Upper lobe of left lung (tissue), 4 donors: ENCODE measurements at regions not wholly inside any gene's neighbourhood (a gene's known extent, or its start where the extent isn't known, plus 50 kb on each side); places are given as distances from the start of the nearest gene placed in this dataset.

ENCODE experiments used
- POLR2AphosphoS5 ChIP-seq, 2 donors: sonication (generic); formaldehyde crosslinking; IDR thresholded peaks; one replicate each; pipeline ENCODE4 v1.5.1; 2017; ENCODE audit warnings: antibody characterized with exemption in 2 of 2
- TF ChIP-seq, protein P1 (sequence below), 6 experiments: fragments of 450-650 bp in 4 of 6; fragments of 200-600 bp in 2 of 6; sonication (generic) in 2 of 6; IDR thresholded peaks; one replicate each; pipeline ENCODE4 v1.5.1; 2016 to 2019; ENCODE audit warnings: antibody characterized with exemption in 6 of 6

DNA sequence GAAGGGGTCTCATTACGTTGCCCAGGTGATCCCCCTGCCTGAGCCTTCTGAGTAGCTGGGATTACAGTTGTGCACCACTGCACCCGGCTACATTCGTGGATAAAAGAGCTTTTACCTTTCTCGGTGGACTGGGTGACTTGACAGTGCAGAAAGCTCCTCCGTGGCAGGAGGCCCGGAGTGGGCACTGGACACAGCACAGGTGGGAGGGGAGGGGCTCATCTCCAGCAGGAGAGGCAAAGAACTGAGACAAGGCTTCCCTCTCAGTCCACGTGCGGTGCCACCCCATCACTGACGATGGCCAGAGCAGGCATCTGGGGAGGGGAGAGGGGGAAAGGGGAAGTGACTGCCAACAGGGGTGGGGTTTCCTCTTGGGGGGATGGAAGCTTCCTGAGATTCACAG, 118.4 kb downstream of the SHANK2 start:
- TF ChIP-seq, protein P1, sequence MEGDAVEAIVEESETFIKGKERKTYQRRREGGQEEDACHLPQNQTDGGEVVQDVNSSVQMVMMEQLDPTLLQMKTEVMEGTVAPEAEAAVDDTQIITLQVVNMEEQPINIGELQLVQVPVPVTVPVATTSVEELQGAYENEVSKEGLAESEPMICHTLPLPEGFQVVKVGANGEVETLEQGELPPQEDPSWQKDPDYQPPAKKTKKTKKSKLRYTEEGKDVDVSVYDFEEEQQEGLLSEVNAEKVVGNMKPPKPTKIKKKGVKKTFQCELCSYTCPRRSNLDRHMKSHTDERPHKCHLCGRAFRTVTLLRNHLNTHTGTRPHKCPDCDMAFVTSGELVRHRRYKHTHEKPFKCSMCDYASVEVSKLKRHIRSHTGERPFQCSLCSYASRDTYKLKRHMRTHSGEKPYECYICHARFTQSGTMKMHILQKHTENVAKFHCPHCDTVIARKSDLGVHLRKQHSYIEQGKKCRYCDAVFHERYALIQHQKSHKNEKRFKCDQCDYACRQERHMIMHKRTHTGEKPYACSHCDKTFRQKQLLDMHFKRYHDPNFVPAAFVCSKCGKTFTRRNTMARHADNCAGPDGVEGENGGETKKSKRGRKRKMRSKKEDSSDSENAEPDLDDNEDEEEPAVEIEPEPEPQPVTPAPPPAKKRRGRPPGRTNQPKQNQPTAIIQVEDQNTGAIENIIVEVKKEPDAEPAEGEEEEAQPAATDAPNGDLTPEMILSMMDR (IDR thresholded peaks at IDR 0.05), result no peak
- TF ChIP-seq POLR2AphosphoS5 (IDR thresholded peaks at IDR 0.05), result no peak
